ENCODE measurements at regions not wholly inside any gene's neighbourhood (a gene's known extent, or its start where the extent isn't known, plus 50 kb on each side); places are given as distances from the start of the nearest gene placed in this dataset.

DNA sequence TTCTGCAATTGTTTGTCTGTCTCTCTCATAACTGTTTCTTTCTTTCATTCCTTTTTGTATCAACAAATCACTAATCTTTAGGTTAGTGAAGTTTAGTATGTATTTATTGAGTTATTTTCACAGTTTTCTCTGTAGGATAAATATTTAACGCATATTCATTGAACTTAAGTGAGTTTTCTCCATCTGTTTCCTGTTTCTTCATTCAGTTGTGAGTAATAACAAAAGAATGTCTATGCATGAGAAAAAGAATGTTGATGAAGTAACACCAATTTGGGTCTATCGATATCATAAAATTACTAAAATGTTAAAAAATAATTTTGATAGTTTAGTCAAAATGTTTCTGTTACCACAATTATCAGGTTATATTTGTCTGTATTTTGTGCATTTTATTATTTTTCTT lies 948.0 kb downstream of the DSC3 start:
- TF ChIP-seq, protein P1, sequence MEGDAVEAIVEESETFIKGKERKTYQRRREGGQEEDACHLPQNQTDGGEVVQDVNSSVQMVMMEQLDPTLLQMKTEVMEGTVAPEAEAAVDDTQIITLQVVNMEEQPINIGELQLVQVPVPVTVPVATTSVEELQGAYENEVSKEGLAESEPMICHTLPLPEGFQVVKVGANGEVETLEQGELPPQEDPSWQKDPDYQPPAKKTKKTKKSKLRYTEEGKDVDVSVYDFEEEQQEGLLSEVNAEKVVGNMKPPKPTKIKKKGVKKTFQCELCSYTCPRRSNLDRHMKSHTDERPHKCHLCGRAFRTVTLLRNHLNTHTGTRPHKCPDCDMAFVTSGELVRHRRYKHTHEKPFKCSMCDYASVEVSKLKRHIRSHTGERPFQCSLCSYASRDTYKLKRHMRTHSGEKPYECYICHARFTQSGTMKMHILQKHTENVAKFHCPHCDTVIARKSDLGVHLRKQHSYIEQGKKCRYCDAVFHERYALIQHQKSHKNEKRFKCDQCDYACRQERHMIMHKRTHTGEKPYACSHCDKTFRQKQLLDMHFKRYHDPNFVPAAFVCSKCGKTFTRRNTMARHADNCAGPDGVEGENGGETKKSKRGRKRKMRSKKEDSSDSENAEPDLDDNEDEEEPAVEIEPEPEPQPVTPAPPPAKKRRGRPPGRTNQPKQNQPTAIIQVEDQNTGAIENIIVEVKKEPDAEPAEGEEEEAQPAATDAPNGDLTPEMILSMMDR (IDR thresholded peaks at IDR 0.05), result no peak
- TF ChIP-seq POLR2AphosphoS5 (IDR thresholded peaks at IDR 0.05; ENCODE audit: low read depth, low read length) (no peak), SIN3A (IDR thresholded peaks at IDR 0.05; ENCODE audit: borderline replicate concordance, insufficient read depth, low read depth, low read length) (no peak), TCF7L2 (IDR thresholded peaks at IDR 0.05; ENCODE audit: low read depth, low read length) (no peak)
- TF ChIP-seq, protein P2, sequence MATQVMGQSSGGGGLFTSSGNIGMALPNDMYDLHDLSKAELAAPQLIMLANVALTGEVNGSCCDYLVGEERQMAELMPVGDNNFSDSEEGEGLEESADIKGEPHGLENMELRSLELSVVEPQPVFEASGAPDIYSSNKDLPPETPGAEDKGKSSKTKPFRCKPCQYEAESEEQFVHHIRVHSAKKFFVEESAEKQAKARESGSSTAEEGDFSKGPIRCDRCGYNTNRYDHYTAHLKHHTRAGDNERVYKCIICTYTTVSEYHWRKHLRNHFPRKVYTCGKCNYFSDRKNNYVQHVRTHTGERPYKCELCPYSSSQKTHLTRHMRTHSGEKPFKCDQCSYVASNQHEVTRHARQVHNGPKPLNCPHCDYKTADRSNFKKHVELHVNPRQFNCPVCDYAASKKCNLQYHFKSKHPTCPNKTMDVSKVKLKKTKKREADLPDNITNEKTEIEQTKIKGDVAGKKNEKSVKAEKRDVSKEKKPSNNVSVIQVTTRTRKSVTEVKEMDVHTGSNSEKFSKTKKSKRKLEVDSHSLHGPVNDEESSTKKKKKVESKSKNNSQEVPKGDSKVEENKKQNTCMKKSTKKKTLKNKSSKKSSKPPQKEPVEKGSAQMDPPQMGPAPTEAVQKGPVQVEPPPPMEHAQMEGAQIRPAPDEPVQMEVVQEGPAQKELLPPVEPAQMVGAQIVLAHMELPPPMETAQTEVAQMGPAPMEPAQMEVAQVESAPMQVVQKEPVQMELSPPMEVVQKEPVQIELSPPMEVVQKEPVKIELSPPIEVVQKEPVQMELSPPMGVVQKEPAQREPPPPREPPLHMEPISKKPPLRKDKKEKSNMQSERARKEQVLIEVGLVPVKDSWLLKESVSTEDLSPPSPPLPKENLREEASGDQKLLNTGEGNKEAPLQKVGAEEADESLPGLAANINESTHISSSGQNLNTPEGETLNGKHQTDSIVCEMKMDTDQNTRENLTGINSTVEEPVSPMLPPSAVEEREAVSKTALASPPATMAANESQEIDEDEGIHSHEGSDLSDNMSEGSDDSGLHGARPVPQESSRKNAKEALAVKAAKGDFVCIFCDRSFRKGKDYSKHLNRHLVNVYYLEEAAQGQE (IDR thresholded peaks at IDR 0.05; ENCODE audit: insufficient read depth in 1 of 2, low read depth in 2 of 2, low read length in 1 of 2), result no peak

All from Panc1 (cell line).